ENCODE measurements at regions not wholly inside any gene's neighbourhood (a gene's known extent, or its start where the extent isn't known, plus 50 kb on each side); places are given as distances from the start of the nearest gene placed in this dataset.

DNA sequence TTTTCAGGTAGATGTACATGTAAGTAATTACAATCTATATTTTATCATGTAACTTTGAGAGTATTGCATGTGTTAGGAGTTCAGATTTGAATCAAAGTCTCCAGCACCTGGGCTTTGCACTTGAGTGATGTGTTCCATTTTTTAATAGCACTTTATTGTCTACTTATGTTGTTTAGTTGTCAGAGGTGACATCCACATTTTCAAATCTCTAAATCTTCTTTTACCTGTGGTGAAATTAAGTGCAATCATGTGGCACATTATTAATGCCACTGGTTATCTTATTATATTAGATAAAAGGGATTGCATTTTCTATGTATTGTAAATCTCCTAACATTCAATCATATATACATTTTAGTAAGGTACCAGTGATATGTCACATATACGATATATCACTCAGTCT, 333.4 kb downstream of the AASDHPPT start:
- Histone ChIP-seq H3K27me3 (ENCODE audit: control insufficient read depth in 4 of 4, insufficient read depth in 4 of 4, low read length in 3 of 4) (no peaks in the 10 kb centered on the region), H3K4me1 (ENCODE audit: control insufficient read depth in 4 of 4, insufficient read depth in 4 of 4, low read length in 3 of 4) (no peaks in the 10 kb centered on the region), H3K9me3 (ENCODE audit: control insufficient read depth in 4 of 4, low read length in 3 of 4) (no peaks in the 10 kb centered on the region), H3K36me3 (ENCODE audit: control insufficient read depth in 4 of 4, insufficient read depth in 3 of 4, low read depth in 1 of 4, low read length in 3 of 4) (no peaks in the 10 kb centered on the region), H3K9ac (ENCODE audit: low read depth in 1 of 2, low read length in 2 of 2) (no peak overlapping the region), H3K27ac (ENCODE audit: low read depth in 1 of 2, low read length in 2 of 2) (no peak overlapping the region), H3K4me3 (ENCODE audit: low read depth in 1 of 3, low read length in 3 of 3) (no peak overlapping the region)
- no peak for DNase-seq (ENCODE audit: low spot score)
- TF ChIP-seq HNF4G (IDR thresholded peaks at IDR 0.05) (no peak), NR2F2 (IDR thresholded peaks at IDR 0.05) (no peak), GABPA (IDR thresholded peaks at IDR 0.05 in 1 of 2, conservative IDR thresholded peaks at IDR 0.05 in 1 of 2) (no peak), YY1 (IDR thresholded peaks at IDR 0.05) (no peak), RAD21 (IDR thresholded peaks at IDR 0.05) (no peak), JUND (IDR thresholded peaks at IDR 0.05) (no peak), FOXA1 (IDR thresholded peaks at IDR 0.05) (no peak), FOXA2 (IDR thresholded peaks at IDR 0.05) (no peak), HNF4A (conservative IDR thresholded peaks at IDR 0.05) (no peak), EGR1 (IDR thresholded peaks at IDR 0.05; ENCODE audit: low read depth in 2 of 2) (no peak), RXRA (IDR thresholded peaks at IDR 0.05) (no peak)
- TF ChIP-seq, protein P1, sequence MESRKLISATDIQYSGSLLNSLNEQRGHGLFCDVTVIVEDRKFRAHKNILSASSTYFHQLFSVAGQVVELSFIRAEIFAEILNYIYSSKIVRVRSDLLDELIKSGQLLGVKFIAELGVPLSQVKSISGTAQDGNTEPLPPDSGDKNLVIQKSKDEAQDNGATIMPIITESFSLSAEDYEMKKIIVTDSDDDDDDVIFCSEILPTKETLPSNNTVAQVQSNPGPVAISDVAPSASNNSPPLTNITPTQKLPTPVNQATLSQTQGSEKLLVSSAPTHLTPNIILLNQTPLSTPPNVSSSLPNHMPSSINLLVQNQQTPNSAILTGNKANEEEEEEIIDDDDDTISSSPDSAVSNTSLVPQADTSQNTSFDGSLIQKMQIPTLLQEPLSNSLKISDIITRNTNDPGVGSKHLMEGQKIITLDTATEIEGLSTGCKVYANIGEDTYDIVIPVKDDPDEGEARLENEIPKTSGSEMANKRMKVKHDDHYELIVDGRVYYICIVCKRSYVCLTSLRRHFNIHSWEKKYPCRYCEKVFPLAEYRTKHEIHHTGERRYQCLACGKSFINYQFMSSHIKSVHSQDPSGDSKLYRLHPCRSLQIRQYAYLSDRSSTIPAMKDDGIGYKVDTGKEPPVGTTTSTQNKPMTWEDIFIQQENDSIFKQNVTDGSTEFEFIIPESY (IDR thresholded peaks at IDR 0.05) = no peak
- TF ChIP-seq, protein P2, sequence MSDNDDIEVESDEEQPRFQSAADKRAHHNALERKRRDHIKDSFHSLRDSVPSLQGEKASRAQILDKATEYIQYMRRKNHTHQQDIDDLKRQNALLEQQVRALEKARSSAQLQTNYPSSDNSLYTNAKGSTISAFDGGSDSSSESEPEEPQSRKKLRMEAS (IDR thresholded peaks at IDR 0.05) = no peak
- TF ChIP-seq, protein P3, sequence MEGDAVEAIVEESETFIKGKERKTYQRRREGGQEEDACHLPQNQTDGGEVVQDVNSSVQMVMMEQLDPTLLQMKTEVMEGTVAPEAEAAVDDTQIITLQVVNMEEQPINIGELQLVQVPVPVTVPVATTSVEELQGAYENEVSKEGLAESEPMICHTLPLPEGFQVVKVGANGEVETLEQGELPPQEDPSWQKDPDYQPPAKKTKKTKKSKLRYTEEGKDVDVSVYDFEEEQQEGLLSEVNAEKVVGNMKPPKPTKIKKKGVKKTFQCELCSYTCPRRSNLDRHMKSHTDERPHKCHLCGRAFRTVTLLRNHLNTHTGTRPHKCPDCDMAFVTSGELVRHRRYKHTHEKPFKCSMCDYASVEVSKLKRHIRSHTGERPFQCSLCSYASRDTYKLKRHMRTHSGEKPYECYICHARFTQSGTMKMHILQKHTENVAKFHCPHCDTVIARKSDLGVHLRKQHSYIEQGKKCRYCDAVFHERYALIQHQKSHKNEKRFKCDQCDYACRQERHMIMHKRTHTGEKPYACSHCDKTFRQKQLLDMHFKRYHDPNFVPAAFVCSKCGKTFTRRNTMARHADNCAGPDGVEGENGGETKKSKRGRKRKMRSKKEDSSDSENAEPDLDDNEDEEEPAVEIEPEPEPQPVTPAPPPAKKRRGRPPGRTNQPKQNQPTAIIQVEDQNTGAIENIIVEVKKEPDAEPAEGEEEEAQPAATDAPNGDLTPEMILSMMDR (IDR thresholded peaks at IDR 0.05; ENCODE audit: low read depth, low read length, missing input control) = no peak
- WGBS = 80% methylated on average over 1 of the region's 1 CpG

DNA sequence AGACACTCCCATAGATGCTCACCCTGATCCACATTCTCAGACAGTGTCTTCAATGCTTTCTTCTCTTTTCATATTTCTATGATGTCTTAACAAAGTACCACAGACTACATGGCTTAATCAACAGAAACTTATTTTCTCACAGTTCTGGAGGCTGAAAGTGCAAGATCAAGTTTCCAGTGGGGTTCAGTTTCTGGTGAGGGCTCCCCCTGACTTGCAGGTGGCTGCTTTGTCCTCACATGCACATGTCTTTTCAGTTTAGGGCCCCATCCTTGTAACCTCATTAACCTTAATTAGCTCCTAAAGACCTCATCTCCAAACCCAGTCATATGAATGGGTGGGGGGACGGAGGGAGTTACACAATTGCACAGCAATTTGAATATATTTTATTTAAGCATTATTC, 335.8 kb downstream of the AASDHPPT start:
- Histone ChIP-seq H3K27ac (ENCODE audit: low read depth in 1 of 2, low read length in 2 of 2) (no peak overlapping the region), H3K4me3 (ENCODE audit: low read depth in 1 of 3, low read length in 3 of 3) (no peak overlapping the region), H3K27me3 (ENCODE audit: control insufficient read depth in 4 of 4, insufficient read depth in 4 of 4, low read length in 3 of 4) (no peaks in the 10 kb centered on the region), H3K36me3 (ENCODE audit: control insufficient read depth in 4 of 4, insufficient read depth in 3 of 4, low read depth in 1 of 4, low read length in 3 of 4) (no peaks in the 10 kb centered on the region), H3K9ac (ENCODE audit: low read depth in 1 of 2, low read length in 2 of 2) (no peak overlapping the region), H3K4me1 (ENCODE audit: control insufficient read depth in 4 of 4, insufficient read depth in 4 of 4, low read length in 3 of 4) (no peaks in the 10 kb centered on the region), H3K9me3 (ENCODE audit: control insufficient read depth in 4 of 4, low read length in 3 of 4) (no peaks in the 10 kb centered on the region)
- no peak for TF ChIP-seq RXRA (IDR thresholded peaks at IDR 0.05)
- no peak for TF ChIP-seq YY1 (IDR thresholded peaks at IDR 0.05)
- no peak for DNase-seq (ENCODE audit: low spot score)
- 76% methylated on average over 1 of the region's 1 CpG for WGBS

GRCh38 chr11:106415510-106415909, 338.0 kb downstream of the AASDHPPT start:
- Histone ChIP-seq H3K4me1 (ENCODE audit: control insufficient read depth in 4 of 4, insufficient read depth in 4 of 4, low read length in 3 of 4) (no peaks in the 10 kb centered on the region), H3K9ac (ENCODE audit: low read depth in 1 of 2, low read length in 2 of 2) (no peak overlapping the region)

More at GRCh38 chr11:106415510-106415909, 338.0 kb downstream of the AASDHPPT start:
- TF ChIP-seq GABPA (IDR thresholded peaks at IDR 0.05 in 1 of 2, conservative IDR thresholded peaks at IDR 0.05 in 1 of 2) (no peak), FOXA2 (IDR thresholded peaks at IDR 0.05) (no peak)
- Histone ChIP-seq H3K36me3 (ENCODE audit: control insufficient read depth in 4 of 4, insufficient read depth in 3 of 4, low read depth in 1 of 4, low read length in 3 of 4) (no peaks in the 10 kb centered on the region), H3K4me3 (ENCODE audit: low read depth in 1 of 3, low read length in 3 of 3) (no peak overlapping the region), H3K9me3 (ENCODE audit: control insufficient read depth in 4 of 4, low read length in 3 of 4) (peaks cover 0 to 4% (median 0%) of the 10 kb centered on the region in 4 donors), H3K27me3 (ENCODE audit: control insufficient read depth in 4 of 4, insufficient read depth in 4 of 4, low read length in 3 of 4) (no peaks in the 10 kb centered on the region), H3K27ac (ENCODE audit: low read depth in 1 of 2, low read length in 2 of 2) (no peak overlapping the region)
- DNase-seq (ENCODE audit: low spot score) = no peak
- WGBS = 54% methylated on average over 5 of the region's 5 CpGs
